ENCODE measurements at regions not wholly inside any gene's neighbourhood (a gene's known extent, or its start where the extent isn't known, plus 50 kb on each side); places are given as distances from the start of the nearest gene placed in this dataset.
A peak's percentile ranks its signal among the peaks of the same experiment; 100 is the strongest.
"Not testable (repeated sequence)": the region's sequence is repeated elsewhere in the genome, so short reads cannot be mapped to it uniquely, and the experiment has no call there.

DNA sequence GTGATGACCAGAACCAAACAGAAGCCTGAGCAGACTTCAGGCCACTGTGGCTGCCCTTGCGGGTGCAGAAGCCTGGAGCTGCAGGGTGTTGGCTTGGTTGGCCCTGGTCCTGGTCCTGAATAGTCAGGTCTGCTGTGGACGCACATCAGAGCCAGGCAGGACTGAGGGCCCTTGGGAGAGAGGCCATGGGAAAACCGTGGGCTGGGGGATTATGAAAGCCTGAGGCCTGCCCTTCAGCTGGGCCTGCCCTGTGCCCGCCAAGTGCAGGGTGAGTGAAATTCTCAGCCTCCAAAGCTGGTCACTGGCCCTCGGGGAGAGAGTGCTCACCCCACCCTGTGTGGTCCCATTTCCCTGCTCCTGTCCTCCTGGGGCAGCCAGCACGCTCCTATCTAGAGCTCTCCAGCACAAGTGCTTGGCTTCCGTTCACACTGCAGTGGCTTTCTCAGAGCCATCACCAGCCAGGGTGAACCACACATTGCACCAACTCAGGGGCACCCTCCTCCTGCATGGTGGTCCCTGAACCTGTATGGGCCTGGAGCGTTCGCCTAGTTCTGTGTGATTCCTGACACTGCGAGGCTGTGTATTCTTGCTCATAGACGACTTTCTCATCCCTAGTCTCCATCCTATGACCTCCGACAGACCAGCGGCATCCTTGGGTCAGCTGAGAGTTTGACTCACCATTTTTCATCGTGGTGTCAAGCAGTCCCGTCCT, 146.1 kb downstream of the TTLL2 start:
- DNase-seq, result no peak

DNA sequence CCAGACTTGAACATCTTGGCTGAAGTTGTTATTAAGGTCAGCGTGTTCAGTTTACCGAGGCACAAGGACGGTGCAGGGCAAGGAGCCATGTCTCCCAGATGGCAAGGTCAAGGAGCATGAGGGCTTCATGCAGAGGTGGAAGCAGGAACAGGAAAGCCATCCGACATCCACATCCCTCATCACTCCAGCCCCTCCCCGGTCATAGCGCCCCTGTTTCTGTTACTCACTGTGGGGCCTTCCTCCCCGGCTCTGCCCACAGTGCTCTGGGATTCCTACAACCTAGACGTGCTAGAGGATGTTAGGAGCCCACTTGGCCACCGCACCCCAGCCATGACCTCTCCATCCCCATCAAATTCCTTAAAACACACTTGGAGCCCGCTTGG, 146.7 kb downstream of the TTLL2 start:
- DNase-seq, result no peak

DNA sequence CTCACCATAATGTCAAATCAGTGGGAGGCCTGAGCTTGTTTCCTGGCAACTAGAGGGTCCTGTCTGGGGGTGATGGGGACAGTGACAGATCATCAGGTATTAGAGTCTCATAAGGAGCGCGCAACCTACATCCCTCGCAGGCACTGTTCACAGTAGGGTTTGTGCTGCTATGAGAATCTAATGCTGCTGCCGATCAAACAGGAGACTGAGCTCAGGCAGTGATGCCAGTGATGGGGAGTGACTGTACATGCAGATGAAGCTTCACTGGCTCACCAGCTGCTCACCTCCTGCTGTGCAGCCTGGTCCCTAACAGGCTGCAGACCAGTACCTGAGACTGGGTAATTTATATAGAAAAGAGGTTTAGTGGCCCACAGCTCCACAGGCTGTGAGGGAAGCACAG, 147.3 kb downstream of the TTLL2 start:
- no peak for DNase-seq

DNA sequence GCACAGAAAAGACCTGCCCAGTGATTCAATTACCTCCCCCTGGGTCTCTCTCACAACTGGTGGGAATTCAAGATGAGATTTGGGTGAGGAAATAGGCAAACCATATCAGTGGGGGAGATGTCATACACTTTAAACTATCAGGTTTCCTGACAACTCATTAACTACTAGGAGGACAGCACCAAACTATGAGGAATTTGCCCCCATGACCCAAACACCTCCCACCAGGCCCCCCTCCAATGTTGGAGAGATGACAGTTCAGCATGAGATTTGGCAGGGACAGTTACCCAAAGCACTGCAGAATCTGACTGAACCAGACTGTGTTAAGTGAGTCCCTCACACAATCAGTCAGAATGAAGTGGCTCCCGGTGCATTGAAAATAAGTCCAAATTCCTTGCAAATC, 148.0 kb downstream of the TTLL2 start:
- no peak for DNase-seq

DNA sequence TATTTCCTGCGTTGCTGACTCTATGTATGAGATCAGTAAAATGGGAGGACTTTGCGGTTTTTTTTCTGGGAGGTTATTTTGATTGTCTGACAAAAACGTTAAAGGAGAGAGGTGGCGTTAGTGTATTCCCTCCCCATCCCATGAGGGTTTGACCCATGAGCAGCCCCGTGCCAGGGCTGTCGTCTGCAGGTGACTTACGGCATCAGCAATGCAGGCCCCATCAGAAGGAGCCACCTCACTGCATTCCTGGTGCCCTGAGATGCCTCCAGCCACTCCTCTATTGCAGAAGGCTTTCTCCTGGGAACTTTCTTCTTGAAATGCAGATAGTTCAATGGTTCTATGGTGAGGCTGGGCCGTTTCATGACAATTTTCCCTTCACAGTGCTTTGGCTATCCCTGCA, 149.3 kb downstream of the TTLL2 start:
- no peak for DNase-seq

DNA sequence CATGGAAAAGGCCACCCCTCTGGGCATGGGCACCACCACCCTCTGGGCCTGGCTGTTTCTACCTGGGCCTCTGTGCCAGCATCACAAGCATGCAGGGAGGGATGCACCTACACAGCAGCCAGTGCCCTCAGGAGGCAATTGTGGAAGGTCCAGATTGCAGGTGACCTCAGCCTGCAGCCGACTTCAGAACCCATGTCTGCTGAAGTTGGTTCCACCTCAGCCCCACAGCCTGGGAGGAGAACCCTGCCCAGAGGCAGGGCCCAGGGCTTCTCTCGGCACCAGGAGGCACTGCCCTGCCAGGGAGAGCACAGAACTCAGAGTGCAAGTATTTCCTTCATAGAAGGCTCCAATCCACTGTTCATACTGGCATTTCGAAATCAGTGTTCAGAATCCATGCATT, 149.8 kb downstream of the TTLL2 start:
- DNase-seq, result no peak

DNA sequence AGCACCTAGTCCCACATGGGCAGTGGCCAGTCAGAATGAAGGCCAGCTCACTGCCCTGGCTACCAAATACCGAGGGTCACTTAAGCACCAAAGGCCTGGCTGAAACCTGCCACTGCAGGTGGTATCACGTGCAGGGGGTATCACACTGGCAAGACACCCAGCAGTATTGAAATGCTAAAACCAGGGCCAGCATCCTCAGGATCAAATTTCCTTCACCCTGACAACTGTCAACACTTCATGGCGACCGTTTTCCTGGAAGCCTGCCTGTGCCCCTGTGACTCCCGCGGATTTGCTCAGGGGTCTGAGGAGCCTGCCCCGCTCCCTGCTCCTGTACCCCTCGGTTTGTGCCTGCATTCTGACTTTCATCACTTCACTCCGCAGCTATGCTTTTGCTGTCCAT, 151.1 kb downstream of the TTLL2 start:
- no peak for DNase-seq

DNA sequence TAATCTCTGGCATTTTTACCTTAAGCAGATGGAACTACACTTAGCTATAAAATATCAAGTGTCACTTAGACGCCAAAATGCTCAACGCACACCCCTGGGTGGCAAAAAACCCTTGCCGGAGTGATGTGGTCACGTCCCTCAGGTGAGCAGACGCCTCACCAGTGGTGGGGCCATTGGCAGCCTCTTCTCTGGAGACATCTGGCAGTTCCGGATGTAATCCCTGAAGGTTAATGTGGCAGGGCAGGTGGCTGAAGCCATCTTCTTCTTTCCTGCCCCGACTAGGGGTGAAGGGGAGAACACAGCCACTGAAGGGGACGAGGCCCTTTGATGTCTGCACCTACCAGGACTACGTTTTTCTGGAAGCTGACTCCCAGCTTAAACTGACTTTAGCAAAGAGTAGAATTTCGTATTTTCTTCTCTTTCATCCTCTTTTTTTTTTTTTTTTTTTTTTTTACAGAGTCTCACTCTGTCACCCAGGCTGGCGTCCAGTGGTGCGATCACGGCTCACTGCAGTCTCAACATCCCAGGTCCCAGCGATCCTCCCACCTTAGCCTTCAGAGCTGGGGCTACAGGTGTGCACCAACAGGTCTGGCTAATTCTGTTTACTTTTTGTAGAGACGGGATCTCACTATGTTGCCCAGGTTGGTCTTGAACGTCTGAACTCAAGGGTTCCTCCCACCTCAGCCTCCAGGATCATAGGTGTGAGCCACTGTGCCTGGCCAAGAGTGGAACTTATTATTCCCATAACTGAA, 152.1 kb downstream of the TTLL2 start:
- no peak for DNase-seq

DNA sequence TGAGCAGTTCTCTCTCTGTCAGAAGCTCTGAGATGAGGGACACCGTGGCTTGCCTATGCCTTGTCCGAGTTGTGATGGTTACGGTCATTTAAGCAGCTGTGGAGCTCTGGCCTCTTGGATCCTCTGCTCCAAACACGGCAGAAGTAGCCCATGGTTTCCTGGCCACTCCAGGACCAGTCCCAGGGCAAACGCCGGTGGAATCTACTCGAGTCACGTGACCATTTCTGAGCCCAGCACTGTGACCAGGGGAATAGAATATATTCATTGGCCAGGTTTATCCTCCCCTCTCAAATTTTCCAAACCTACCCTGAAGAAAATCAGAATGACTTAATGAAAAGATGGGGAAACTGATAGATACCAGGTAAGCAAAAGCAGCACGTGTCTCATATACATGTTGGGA, 152.8 kb downstream of the TTLL2 start:
- no peak for DNase-seq

DNA sequence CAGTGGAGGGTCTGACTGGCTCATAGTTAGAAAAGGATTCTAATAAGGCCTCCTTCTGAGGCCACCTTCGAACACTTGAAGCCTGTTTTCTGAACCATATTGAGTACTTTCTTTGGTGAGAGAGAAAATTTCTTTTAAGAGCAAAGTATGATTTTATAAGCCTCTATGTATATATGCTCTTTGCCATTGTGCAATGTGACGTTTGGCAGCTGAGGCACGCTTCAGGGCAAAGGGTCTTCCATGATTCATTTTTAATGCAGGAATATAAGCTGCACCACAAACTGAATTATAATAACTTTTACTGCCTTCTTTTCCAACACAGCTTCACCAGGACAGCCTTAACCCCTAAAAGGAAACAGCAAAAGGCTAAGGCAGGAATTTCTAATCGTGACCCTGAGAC, 154.4 kb downstream of the TTLL2 start:
- DNase-seq, result no peak

DNA sequence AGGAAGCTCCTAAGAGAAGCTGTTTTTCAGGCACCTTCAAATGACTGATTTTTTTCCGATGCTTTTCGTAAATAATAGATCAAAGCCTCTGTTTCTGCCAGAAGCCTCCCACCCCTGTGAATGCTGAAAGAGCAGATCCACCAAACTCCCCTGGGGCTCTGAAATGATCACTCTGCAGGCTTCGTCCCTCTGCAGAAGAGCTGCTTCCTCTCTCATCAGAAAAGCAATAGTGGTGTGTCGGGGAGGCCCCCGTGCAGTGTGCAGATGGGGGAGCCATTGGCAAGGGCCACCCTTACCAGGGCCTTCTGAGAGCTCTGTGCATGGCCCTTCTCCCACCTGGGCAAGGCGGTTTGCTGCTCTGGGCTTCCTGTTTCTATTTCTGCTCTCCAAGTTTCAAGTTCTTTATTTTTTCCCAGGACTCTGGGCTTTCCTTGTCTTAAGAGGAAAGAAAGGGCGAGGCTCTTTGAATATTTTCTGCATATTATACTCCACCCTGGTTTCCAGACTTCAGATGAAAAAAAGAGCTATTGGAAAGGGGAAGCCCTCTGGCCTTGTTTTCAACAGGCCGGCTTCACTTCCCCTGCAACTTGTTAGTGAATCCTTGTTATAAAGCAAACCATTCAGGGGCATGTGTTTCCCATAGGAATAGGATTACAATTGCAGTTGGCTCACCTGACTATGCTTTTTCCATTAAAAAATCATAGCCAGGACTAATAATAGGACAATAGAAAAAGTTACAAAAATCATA, 155.2 kb downstream of the TTLL2 start:
- peak; percentile 42 to 46 (median 43) for DNase-seq

DNA sequence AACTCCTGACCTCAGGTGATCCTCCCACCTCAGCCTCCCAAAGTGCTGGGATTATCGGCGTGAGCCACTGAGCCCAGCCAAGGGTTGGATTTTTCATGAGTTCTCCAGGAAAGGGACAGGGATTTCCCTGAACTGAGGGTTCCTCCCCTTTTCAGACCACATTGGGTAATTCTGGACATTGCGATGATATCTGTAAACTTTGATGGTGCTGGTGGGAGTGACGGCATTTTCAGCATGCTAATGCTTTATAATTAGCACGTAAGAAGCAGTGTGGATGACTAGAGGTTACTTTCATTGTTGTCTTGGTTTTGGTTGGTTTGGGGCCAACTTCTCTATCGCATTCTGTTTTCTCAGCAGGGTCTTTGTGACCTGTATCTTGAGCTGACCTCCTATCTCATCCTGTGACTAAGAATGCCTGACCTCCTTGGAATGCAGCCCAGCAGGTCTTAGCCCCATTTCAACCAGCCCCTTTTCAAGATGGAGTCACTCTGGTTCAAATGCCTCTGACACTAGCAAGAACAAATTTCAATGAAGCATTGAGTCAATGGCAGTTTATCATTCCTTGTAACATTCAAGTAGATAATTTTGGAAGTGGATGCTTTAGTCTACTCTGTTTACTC, 156.5 kb downstream of the TTLL2 start:
- peak; percentile 41 to 69 (median 57) for DNase-seq

DNA sequence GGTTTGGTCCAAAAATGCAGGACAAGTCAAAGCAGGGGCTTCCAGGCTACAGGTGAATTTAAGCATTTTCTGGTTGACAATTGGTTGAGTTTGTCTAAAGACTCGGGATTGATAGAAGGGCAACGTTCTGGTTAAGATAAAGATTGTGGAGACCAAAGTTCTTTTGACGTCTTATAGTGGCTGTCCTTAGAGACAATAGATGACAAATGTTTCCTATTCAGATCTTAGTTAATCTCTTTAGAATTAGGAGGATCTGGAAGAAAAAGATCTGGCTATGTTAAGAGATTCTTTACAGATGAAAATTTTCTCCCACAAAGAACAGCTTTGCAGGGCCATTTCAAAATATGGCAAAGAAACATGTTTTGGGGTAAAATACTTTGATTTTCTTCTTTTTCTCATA, 157.9 kb downstream of the TTLL2 start:
- DNase-seq, result not testable (repeated sequence)

DNA sequence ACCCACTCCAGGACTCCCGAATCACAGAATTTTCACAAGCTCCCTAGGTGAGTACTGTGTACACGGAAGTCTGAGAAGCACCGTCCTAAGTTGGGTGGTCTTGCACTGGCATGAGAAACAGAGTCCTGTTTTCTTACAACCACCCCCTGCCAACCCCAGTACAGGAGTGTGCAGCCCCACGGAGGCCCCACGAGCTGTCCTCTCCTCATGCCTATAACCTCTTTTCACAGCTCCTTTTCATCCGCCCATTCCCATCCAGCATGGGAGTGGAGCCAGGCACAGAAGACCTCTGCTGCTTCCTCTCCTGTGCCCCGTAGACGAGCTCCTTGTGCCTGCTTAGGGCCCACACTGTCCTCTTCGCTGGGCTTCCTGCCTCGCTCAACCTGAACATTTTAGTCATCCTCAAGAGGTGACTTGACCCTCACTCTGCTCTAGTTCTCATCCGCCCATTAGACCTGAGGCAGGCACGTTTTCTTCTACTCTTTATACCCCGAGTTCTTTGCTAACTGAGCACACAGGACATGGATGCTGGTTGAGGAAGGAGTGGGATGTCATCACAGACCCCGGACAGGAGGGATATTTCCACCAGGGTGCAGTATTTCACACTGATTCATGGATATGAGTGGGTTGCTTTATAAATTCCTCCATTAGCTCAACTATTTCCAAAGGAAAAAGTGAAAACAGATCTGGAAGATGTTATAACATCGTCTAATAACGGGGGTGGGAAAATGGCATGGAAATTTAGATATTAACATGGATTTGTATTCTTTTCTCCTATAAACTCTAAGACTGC, 160.5 kb downstream of the TTLL2 start:
- DNase-seq, result peak; percentile 38 to 39 (median 39)

DNA sequence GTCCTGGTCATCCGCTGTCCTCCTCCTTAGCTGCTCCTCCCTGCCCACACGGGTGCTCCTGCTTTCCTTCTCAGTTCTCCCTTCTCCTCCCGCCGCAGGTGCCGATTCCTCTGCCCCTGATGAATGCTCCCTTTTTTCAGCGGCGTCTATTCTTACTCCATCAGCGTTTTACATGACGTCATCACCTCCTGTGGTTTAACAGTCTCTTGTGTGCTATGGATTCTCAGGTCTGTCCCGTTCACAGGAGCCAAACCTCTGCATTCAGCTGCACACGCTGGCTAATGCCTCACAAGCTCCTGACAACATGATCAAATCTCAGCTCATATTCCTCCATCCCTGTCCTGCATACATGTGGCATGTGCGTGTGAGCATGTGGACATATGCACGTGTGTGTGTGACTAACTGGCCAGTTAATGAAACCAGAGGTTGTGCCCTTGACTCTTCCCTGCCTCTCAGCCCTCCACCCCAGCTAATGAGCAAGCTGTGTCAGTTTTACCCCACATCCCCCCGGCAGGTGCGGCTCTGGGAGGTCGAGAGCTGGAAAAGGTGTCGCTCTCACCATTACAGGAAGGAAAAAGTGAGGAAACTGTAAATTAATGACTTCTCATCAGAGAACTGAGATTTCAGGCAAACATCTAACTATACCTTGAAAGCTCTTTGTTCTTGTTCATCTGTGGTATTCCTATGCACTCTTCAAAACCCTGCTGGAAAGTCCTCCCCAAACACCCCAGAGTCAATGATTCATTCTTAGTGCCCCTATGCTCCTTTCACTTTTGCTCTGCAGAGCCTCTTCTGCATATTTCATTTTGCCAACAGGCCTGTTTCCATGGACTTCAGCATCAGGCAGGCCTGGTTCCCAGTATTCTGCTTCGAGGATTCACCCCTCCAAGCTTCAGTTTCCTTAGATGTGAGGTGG, 163.1 kb downstream of the TTLL2 start:
- DNase-seq, result peak; percentile 7 to 29 (median 19)

DNA sequence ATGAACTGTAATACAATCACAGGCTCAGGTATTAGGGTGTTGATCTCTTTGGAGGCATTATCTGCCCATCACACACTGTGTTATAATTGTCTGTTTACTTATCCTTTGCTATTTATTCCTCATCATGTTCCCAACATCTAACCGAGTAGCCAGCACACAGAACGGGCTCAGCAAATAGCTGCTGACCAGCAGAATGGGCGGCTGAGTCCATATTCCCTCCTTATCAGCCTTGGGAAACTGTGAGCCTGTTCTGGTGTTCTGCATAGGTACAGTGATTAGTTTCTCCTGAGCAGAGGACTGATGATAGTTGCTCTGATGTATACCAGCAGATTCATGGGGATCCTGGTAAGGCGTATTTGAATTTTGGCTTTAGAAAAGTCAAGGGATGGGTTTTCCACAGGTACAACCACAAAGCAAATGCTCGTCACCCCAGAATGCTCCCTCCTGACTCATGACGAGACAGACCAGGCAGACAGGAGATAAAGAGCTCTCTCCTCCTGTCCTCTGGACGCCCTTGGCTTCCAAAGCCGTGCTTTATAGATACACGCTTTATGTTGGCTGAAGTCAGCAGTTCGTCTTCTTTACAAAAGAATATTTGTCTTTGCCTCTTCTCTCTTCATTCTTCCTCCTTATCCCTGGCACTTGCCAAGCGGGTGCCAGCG, 166.7 kb downstream of the TTLL2 start:
- no peak for DNase-seq

DNA sequence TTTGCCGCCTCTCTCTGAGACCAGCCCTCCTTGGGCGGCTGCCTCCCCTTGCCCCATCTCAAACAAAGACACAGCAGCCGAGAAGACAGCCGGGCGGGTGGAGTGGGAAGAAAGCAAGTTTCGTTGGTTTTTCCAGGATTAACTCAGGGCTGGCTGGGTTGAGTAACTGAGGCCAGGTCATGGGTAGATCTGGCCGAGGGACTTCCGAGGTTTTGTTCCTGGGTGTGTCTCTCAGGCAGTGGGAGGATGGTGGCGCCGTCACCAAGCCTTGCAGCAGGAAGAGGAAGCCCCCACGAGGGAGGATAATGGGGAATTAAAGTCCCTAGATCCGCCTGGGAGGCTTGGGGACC, 167.2 kb downstream of the TTLL2 start:
- DNase-seq, result peak; percentile 69 to 75 (median 73)

DNA sequence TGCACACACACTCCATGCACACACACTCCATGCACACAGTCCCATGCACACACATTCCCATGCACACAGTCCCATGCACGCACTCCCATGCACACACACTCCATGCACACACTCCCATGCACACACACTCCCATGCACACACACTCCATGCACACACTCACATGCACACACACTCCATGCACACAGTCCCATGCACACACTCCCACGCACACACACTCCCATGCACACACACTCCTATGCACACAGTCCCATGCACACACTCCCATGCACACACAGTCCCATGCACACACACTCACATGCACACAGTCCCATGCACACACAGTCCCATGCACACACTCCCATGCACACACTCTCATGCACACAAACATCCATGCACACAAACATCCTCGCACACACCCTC, 168.4 kb downstream of the TTLL2 start:
- no peak for DNase-seq

DNA sequence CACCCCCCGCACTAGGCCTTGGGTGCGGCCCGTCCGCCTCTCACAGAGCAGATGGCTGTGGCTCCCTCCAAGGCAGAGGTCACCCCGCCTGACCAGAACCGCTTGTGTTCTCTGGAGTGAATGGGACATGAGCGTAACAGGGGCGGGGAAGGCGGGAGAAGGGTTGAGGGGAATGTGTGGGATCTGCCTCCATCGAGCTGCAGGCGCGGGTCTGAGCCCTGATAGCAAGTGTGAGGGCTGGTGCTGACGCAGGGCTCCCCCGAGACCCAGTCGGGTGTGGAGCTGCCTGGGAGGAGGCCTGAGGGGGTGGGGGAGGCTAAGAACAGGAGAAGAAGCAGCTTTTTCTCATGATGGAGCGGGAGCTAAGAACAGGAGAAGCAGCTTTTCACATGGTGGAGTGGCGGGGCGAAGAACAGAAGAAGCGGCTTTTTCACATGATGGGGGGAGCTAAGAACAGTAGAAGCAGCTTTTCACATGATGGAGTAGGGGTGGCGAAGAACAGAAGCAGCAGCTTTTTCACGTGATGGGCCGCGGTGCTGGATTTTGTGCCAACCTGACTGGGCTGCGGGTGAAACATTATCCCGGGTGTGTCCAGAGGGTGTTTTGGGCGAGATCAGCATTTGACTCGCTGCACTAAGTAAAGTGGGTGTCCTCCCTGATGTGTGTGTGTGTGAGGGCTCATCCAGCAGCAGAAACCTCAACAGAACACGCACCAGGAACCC, 169.3 kb downstream of the TTLL2 start:
- DNase-seq, result no peak

DNA sequence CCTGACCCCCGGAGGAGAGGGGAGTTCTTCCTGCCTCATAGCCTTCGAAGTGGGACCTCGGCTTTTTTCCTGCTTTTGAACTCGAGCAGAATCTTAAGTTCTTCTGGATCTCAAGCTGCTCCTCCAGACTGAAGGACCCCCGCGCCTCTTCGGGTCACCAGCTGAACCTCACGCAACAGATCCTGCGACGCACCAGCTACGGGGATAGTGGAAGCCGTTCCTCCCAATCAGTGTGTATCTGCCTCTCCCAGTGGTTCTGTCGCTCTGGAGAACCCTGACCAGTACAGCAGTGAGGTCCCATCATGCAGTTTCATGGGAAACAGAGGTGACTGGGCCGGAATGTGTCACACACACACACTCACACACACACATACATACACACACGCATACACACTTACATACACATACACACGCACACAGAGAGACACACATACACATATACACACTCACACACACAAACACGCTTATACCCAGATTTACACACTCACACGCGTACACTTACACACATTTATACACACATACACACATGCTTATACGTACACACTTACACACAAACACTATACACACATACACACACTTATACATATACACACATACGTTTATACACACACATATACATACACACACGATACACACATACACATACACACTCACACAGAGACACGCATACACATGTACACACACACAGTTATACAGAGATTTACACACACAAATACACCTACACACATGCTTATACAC, 170.0 kb downstream of the TTLL2 start:
- DNase-seq, result no peak

All from suppressor macrophage treated with lipopolysaccharide for 1 hour (primary cell).